A549 (cell line): ENCODE measurements at regions not wholly inside any gene's neighbourhood (a gene's known extent, or its start where the extent isn't known, plus 50 kb on each side); places are given as distances from the start of the nearest gene placed in this dataset.
"Not testable (repeated sequence)": the region's sequence is repeated elsewhere in the genome, so short reads cannot be mapped to it uniquely, and the experiment has no call there.

Source experiments
- ATAC-seq, 2 experiments: fragments of 200-7000 bp in 1 of 2; fragments of >200 bp in 1 of 2; cut with Nextera tagmentation in 1 of 2; cut with Tn5 transposase in 1 of 2; 3 replicates each; pipeline versions ENCODE4 v1.8.0 to v1.9.1; 2018 to 2020; ENCODE audit warnings: mild to moderate bottlenecking in 1 of 2, moderate library complexity in 1 of 2
- CTCF ChIA-PET: fragments of 300-600 bp; sonication (Branson Sonifier 250); formaldehyde crosslinking; extraction: SDS; loops from one replicate; lab custom pipeline; 2021; ENCODE audit warnings: antibody characterized with exemption, inconsistent platforms; lab: Yijun Ruan, JAX
- POLR2A ChIA-PET: fragments of 350-600 bp; formaldehyde crosslinking; extraction: SDS; loops from one replicate; lab custom pipeline; 2021; ENCODE audit warnings: antibody characterized with exemption, inconsistent platforms; lab: Yijun Ruan, JAX
- DNase-seq, 2 experiments: peaks; one replicate each; pipeline versions ENCODE4 v3.0.0 to v3.0.0-alpha.2; 2011 to 2016; ENCODE audit warnings: low read depth in 1 of 2, low spot score in 1 of 2
- FAIRE-seq: peaks from 2 replicates; lab custom pipeline; 2011; peaks lifted over from hg19 to GRCh38; lab: Jason Lieb, UNC
- H3K27ac ChIP-seq, 2 experiments: fragments of >200 bp; sonication (Bioruptor Twin); formaldehyde crosslinking; 3 replicates each; pipeline ENCODE4 v1.5.1; 2016 to 2017
- H3K4me1 ChIP-seq: fragments of >200 bp; sonication (Bioruptor Twin); formaldehyde crosslinking; 3 replicates; pipeline ENCODE4 v1.6.1; 2016
- H3K4me2 ChIP-seq: fragments of >200 bp; sonication (Bioruptor Twin); formaldehyde crosslinking; 3 replicates; pipeline ENCODE4 v1.6.1; 2016
- H3K4me3 ChIP-seq: fragments of >200 bp; sonication (Bioruptor Twin); formaldehyde crosslinking; 3 replicates; pipeline ENCODE4 v1.5.1; 2016
- H3K9me3 ChIP-seq: fragments of >200 bp; sonication (Bioruptor Twin); formaldehyde crosslinking; 3 replicates; pipeline ENCODE4 v1.6.1; 2016
- CBX8 ChIP-seq: fragments of 200-600 bp; sonication (generic); IDR thresholded peaks from 2 replicates; pipeline ENCODE4 v1.6.1; 2016
- CHD2 ChIP-seq: fragments of 150-350 bp; IDR thresholded peaks from 2 replicates; pipeline ENCODE4 v1.6.1; 2014; ENCODE audit warnings: low read length; ENCODE audit not compliant: partially characterized antibody
- FOSL2 ChIP-seq, 2 experiments: fragments of 450-650 bp in 1 of 2; fragments of >200 bp in 1 of 2; sonication (Bioruptor Twin) in 1 of 2; formaldehyde crosslinking; IDR thresholded peaks; 2 replicates each; pipeline versions ENCODE4 v1.5.0 to v1.6.1; 2016 to 2020; ENCODE audit warnings: mild to moderate bottlenecking in 1 of 2, moderate library complexity in 1 of 2
- GATA3 ChIP-seq: IDR thresholded peaks from 2 replicates; pipeline ENCODE4 v1.6.1; 2012; ENCODE audit warnings: borderline replicate concordance
- HDAC2 ChIP-seq: fragments of 200-600 bp; sonication (generic); IDR thresholded peaks from 2 replicates; pipeline ENCODE4 v1.6.1; 2016
- JUN ChIP-seq, 2 experiments: fragments of >200 bp; sonication (Bioruptor Twin); formaldehyde crosslinking; IDR thresholded peaks; 2 replicates in 1 of 2; 3 replicates in 1 of 2; pipeline ENCODE4 v1.6.1; 2016 to 2017
- NPAS2 ChIP-seq: fragments of 250-450 bp; sonication (Bioruptor Pico); IDR thresholded peaks from 2 replicates; pipeline ENCODE4 v1.8.0; 2022; ENCODE audit warnings: mild to moderate bottlenecking, moderate library complexity, borderline replicate concordance
- PHF8 ChIP-seq: fragments of 200-600 bp; sonication (generic); IDR thresholded peaks from 2 replicates; pipeline ENCODE4 v1.6.1; 2016; ENCODE audit warnings: low read depth, mild to moderate bottlenecking, antibody characterized with exemption, moderate library complexity, borderline replicate concordance
- RNF2 ChIP-seq: fragments of 200-600 bp; sonication (generic); IDR thresholded peaks from 2 replicates; pipeline ENCODE4 v1.6.1; 2016; ENCODE audit warnings: low read depth, mild to moderate bottlenecking, antibody characterized with exemption, moderate library complexity, borderline replicate concordance
- TP53 ChIP-seq: fragments of 250-450 bp; sonication (Bioruptor Pico); IDR thresholded peaks from 2 replicates; pipeline ENCODE4 v1.5.0; 2021; ENCODE audit warnings: mild to moderate bottlenecking, moderate library complexity
- ZC3H11A ChIP-seq: fragments of 450-650 bp; IDR thresholded peaks from 2 replicates; pipeline ENCODE4 v1.6.1; 2014; ENCODE audit warnings: antibody characterized with exemption, mild to moderate bottlenecking
- ZFP36 ChIP-seq: fragments of 450-650 bp; IDR thresholded peaks from 2 replicates; pipeline ENCODE4 v1.6.1; 2014; ENCODE audit warnings: borderline replicate concordance; ENCODE audit not compliant: partially characterized antibody
- ZNF302 ChIP-seq: fragments of 250-450 bp; sonication (Bioruptor Pico); IDR thresholded peaks from 2 replicates; pipeline ENCODE4 v1.9.0; 2021; ENCODE audit warnings: inconsistent platforms, mild to moderate bottlenecking, moderate library complexity
- WGBS: methylation state at CpG from one replicate; pipeline ENCODE4 v1.1.6; 2017; ENCODE audit errors: missing lambda C conversion rate; 5-methylcytosine and 5-hydroxymethylcytosine counted together
- TF ChIP-seq, protein P1 (sequence below): fragments of >200 bp; sonication (Bioruptor Twin); formaldehyde crosslinking; IDR thresholded peaks from 3 replicates; pipeline ENCODE4 v1.5.1; 2016
- TF ChIP-seq, protein P2 (sequence below): fragments of 450-650 bp; IDR thresholded peaks from 2 replicates; pipeline ENCODE4 v1.6.1; 2014; ENCODE audit warnings: antibody characterized with exemption
- TF ChIP-seq, protein P3 (sequence below): fragments of 200-600 bp; sonication (generic); IDR thresholded peaks from 2 replicates; pipeline ENCODE4 v1.6.1; 2016; ENCODE audit warnings: antibody characterized with exemption, mild to moderate bottlenecking, moderate library complexity
- TF ChIP-seq, protein P4 (sequence below): fragments of >200 bp; sonication (Bioruptor Twin); formaldehyde crosslinking; IDR thresholded peaks from 2 replicates; pipeline ENCODE4 v1.6.1; 2016
- TF ChIP-seq, protein P5 (sequence below): fragments of 250-450 bp; sonication (Bioruptor Pico); IDR thresholded peaks from 2 replicates; pipeline ENCODE4 v1.5.0; 2020; ENCODE audit warnings: low read depth, mild to moderate bottlenecking, moderate library complexity

DNA sequence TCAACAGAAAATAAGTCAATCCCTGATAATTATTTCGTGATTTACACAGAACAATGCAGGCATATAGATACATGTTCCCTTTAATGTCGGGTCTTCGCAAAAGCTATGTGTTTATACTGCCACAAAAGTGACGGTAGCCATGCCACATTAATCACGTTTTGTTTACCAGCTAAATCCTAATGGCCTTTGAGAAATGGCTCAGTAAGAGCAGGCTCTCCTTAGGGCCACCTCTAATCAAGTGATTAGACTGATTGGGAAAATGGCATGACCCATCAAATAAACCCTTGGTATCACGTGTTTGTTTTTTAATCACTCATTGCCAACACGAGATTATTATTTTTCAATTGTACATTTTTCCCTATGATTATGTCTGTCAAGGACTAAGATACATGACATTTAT is 102.0 kb upstream of the USP25 start:
- Histone ChIP-seq H3K27ac (no peak overlapping the region), H3K4me2 (no peak overlapping the region)
- no peak for FAIRE-seq
- TF ChIP-seq, protein P1, sequence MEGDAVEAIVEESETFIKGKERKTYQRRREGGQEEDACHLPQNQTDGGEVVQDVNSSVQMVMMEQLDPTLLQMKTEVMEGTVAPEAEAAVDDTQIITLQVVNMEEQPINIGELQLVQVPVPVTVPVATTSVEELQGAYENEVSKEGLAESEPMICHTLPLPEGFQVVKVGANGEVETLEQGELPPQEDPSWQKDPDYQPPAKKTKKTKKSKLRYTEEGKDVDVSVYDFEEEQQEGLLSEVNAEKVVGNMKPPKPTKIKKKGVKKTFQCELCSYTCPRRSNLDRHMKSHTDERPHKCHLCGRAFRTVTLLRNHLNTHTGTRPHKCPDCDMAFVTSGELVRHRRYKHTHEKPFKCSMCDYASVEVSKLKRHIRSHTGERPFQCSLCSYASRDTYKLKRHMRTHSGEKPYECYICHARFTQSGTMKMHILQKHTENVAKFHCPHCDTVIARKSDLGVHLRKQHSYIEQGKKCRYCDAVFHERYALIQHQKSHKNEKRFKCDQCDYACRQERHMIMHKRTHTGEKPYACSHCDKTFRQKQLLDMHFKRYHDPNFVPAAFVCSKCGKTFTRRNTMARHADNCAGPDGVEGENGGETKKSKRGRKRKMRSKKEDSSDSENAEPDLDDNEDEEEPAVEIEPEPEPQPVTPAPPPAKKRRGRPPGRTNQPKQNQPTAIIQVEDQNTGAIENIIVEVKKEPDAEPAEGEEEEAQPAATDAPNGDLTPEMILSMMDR, result no peak
- TF ChIP-seq CHD2 (no peak), TP53 (CRISPR knock-in tag) (no peak), GATA3 (no peak), JUN (IDR thresholded peaks at IDR 0.05) (no peak)
- TF ChIP-seq, protein P2, sequence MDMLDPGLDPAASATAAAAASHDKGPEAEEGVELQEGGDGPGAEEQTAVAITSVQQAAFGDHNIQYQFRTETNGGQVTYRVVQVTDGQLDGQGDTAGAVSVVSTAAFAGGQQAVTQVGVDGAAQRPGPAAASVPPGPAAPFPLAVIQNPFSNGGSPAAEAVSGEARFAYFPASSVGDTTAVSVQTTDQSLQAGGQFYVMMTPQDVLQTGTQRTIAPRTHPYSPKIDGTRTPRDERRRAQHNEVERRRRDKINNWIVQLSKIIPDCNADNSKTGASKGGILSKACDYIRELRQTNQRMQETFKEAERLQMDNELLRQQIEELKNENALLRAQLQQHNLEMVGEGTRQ, result no peak
- TF ChIP-seq, all 56 proteins: peak for 0
- POLR2A ChIA-PET, result no interaction called here
- no peak for ATAC-seq
- Histone ChIP-seq H3K4me1 (peaks cover 5% of the 10 kb centered on the region; the same call in 2 of the 3 replicates), H3K4me3 (no peak overlapping the region), H3K9me3 (no peaks in the 10 kb centered on the region)
- no peak for DNase-seq
- 51% methylated on average over 7 of the region's 7 CpGs for WGBS
- CTCF ChIA-PET, result no interaction called here

DNA sequence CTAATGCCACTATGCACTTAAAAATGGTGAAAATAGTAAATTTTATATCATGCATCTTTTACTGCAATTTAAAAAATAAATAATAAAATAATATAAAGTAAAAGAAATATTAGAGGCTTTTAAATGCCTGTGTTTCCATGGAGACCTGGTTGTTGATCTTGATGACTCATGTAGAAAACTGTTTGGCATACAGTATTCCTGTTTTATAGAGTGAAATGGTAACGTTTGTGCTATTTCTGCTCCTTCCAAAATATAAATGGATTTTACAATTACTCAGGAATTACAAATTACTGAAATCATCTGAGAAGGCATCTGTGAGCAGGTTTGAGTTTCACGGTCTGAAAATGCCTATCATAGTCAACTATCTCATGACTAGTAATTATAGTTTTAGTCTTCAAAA is 98.4 kb upstream of the USP25 start:
- 5% methylated on average over 2 of the region's 2 CpGs for WGBS
- POLR2A ChIA-PET, result no interaction called here
- Histone ChIP-seq H3K4me3 (no peak overlapping the region), H3K9me3 (no peaks in the 10 kb centered on the region), H3K27ac (no peak overlapping the region), H3K4me1 (peaks cover 5% of the 10 kb centered on the region; the same call in 2 of the 3 replicates), H3K4me2 (peak overlapping the region; percentile 24; the same call in 2 of the 3 replicates)
- CTCF ChIA-PET, result no interaction called here
- peak; percentile 4 to 24 for DNase-seq
- no peak for ATAC-seq
- no peak for FAIRE-seq
- TF ChIP-seq PHF8 (no peak), NPAS2 (CRISPR knock-in tag) (no peak), ZNF302 (CRISPR knock-in tag) (no peak), FOSL2 (IDR thresholded peaks at IDR 0.05) (no peak), FOSL2 (CRISPR knock-in tag; IDR thresholded peaks at IDR 0.05) (peak; percentile 48)

DNA sequence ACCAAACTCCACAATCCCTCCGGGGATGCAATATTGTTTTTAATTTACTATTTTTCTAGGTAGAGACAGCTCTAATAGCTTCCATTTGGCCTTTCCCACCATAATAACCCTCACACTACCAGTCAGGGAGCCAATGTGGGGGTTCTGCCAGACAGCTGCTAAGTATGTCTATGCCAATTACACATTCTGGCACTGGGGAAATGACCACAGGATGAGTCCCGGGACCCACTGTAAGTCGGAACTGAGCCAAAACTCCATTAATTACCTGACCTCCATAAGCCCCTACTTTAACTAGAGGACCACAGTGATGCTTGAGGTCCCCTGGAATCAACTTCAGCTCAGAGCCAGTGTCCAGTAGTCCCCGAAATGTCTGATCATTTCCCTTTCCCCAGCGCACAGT is 95.2 kb upstream of the USP25 start:
- WGBS, result 6% methylated on average over 1 of the region's 5 CpGs
- H3K9me3 ChIP-seq, H3K27ac ChIP-seq, H3K4me1 ChIP-seq, ATAC-seq, H3K4me2 ChIP-seq, H3K4me3 ChIP-seq, CTCF ChIA-PET, DNase-seq, POLR2A ChIA-PET, FAIRE-seq: not testable (repeated sequence)

DNA sequence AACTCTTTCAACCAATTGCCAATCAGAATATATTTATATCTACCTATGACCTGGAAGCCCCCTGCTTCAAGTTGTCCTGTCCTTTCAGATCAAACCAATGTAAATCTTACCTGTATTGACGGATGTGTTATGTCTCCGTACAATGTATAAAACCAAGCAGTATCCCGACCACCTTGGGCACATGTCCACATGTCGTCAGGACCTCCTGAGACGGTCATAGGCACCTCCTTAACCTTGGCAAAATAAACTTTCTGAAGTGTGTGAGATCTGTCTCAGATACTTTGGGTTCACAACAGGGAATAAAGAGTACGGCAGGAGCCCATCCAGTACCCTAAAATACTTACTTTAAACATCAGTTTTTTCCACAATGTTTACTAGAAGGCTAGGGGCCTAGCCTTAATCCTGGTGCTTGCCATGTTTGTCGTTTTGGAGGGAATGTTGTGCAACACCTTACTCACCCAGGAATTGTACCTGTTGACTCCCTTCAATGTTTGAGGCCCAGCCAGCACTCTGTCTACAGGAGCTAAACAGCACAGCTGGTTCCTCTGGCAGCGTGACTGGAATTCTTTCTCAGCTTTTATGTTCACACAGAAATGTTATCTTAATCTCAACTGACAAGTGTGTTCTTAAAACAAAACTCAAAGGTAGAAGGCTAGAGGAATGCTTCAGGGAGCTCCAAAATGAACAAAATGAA is 90.8 kb upstream of the USP25 start:
- TF ChIP-seq ZFP36 (no peak), PHF8 (no peak), RNF2 (no peak), HDAC2 (no peak), CBX8 (no peak), ZC3H11A (no peak), GATA3 (no peak)
- TF ChIP-seq, protein P3, sequence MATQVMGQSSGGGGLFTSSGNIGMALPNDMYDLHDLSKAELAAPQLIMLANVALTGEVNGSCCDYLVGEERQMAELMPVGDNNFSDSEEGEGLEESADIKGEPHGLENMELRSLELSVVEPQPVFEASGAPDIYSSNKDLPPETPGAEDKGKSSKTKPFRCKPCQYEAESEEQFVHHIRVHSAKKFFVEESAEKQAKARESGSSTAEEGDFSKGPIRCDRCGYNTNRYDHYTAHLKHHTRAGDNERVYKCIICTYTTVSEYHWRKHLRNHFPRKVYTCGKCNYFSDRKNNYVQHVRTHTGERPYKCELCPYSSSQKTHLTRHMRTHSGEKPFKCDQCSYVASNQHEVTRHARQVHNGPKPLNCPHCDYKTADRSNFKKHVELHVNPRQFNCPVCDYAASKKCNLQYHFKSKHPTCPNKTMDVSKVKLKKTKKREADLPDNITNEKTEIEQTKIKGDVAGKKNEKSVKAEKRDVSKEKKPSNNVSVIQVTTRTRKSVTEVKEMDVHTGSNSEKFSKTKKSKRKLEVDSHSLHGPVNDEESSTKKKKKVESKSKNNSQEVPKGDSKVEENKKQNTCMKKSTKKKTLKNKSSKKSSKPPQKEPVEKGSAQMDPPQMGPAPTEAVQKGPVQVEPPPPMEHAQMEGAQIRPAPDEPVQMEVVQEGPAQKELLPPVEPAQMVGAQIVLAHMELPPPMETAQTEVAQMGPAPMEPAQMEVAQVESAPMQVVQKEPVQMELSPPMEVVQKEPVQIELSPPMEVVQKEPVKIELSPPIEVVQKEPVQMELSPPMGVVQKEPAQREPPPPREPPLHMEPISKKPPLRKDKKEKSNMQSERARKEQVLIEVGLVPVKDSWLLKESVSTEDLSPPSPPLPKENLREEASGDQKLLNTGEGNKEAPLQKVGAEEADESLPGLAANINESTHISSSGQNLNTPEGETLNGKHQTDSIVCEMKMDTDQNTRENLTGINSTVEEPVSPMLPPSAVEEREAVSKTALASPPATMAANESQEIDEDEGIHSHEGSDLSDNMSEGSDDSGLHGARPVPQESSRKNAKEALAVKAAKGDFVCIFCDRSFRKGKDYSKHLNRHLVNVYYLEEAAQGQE, result no peak
- TF ChIP-seq, protein P4, sequence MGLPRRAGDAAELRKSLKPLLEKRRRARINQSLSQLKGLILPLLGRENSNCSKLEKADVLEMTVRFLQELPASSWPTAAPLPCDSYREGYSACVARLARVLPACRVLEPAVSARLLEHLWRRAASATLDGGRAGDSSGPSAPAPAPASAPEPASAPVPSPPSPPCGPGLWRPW, result no peak
- TF ChIP-seq, protein P5, sequence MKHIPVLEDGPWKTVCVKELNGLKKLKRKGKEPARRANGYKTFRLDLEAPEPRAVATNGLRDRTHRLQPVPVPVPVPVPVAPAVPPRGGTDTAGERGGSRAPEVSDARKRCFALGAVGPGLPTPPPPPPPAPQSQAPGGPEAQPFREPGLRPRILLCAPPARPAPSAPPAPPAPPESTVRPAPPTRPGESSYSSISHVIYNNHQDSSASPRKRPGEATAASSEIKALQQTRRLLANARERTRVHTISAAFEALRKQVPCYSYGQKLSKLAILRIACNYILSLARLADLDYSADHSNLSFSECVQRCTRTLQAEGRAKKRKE (CRISPR knock-in tag), result no peak
- H3K4me3 ChIP-seq, result no peak overlapping the region
- no peak overlapping the region for H3K4me2 ChIP-seq
- no peak for FAIRE-seq
- ATAC-seq, result no peak
- ChIA-PET CTCF (no interaction called here), POLR2A (no interaction called here)
- H3K4me1 ChIP-seq, result no peaks in the 10 kb centered on the region
- no peak overlapping the region for H3K27ac ChIP-seq
- 74% methylated on average over 8 of the region's 8 CpGs for WGBS
- no peaks in the 10 kb centered on the region for H3K9me3 ChIP-seq
- no peak for DNase-seq
